Kidney epithelial cell (primary cell): ENCODE measurements at regions not wholly inside any gene's neighbourhood (a gene's known extent, or its start where the extent isn't known, plus 50 kb on each side); places are given as distances from the start of the nearest gene placed in this dataset.

Experiments
- DNase-seq: peaks from one replicate; pipeline ENCODE4 v3.0.0-alpha.2; 2010; ENCODE audit warnings: low read depth
- H3K27me3 ChIP-seq: 2 replicates; pipeline ENCODE4 v1.6.0; 2011; ENCODE audit warnings: low read length; ENCODE audit not compliant: control insufficient read depth, insufficient read depth
- H3K36me3 ChIP-seq: 2 replicates; pipeline ENCODE4 v1.5.1; 2011; ENCODE audit warnings: low read length; ENCODE audit not compliant: control insufficient read depth, insufficient read depth
- H3K4me3 ChIP-seq: 2 replicates; pipeline ENCODE4 v1.5.1; 2011; ENCODE audit warnings: low read depth, mild to moderate bottlenecking, control low read depth, low read length
- TF ChIP-seq, protein P1 (sequence below): IDR thresholded peaks from 2 replicates; pipeline ENCODE4 v1.5.1; 2011; ENCODE audit warnings: mild to moderate bottlenecking, moderate library complexity, low read length, control low read depth, inconsistent platforms; ENCODE audit not compliant: insufficient read depth, poor library complexity, severe bottlenecking

DNA sequence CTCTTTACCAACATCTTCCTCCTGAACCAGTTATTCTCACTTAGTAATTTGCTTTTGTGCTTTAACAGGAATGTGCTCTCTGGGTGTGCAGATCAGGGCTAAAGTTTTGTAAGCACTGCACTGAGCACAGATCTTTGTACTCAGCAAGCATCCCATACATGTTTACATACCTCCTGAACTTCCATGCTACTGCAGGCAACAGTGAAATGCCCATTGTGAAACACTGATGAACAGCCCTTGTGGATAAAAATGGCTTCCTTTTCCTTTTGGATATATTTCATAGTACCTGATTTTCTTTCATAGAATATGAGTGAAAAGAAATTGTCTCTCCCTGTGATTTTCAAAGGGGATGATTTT lies 855.9 kb downstream of the MCTP2 start:
- no peaks in the 10 kb centered on the region for H3K36me3 ChIP-seq
- no peak for DNase-seq
- H3K27me3 ChIP-seq, result no peaks in the 10 kb centered on the region
- TF ChIP-seq, protein P1, sequence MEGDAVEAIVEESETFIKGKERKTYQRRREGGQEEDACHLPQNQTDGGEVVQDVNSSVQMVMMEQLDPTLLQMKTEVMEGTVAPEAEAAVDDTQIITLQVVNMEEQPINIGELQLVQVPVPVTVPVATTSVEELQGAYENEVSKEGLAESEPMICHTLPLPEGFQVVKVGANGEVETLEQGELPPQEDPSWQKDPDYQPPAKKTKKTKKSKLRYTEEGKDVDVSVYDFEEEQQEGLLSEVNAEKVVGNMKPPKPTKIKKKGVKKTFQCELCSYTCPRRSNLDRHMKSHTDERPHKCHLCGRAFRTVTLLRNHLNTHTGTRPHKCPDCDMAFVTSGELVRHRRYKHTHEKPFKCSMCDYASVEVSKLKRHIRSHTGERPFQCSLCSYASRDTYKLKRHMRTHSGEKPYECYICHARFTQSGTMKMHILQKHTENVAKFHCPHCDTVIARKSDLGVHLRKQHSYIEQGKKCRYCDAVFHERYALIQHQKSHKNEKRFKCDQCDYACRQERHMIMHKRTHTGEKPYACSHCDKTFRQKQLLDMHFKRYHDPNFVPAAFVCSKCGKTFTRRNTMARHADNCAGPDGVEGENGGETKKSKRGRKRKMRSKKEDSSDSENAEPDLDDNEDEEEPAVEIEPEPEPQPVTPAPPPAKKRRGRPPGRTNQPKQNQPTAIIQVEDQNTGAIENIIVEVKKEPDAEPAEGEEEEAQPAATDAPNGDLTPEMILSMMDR, result no peak
- H3K4me3 ChIP-seq, result no peak overlapping the region

- H3K27me3 ChIP-seq, result no peaks in the 10 kb centered on the region
- no peak for DNase-seq
- H3K4me3 ChIP-seq, result no peak overlapping the region
- TF ChIP-seq, protein P1, result no peak
- H3K36me3 ChIP-seq, result no peaks in the 10 kb centered on the region
These were observed 860.1 kb downstream of the MCTP2 start for GRCh38 chr15:95091444-95091843.

DNA sequence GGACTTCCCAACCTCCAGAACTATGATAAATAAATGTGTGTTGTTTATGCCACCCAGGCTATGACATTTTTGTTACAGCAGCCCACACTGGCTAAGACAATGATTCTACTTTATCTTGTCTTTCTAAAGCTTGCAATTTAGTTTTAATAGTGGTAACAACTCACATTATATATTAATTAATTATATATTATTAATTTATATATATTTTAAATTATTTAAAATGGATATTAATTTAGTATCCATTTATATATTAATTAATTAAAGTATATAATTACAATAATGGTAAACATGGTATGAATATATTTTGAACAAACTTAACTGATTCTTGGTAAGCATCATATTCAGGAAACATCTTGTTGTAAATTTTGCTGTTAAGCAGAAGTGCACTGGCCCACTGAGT lies 863.9 kb downstream of the MCTP2 start:
- no peak overlapping the region for H3K4me3 ChIP-seq
- H3K27me3 ChIP-seq, result no peaks in the 10 kb centered on the region
- DNase-seq, result no peak
- TF ChIP-seq, protein P1, result no peak
- H3K36me3 ChIP-seq, result no peaks in the 10 kb centered on the region

- H3K4me3 ChIP-seq, result no peak overlapping the region
- no peaks in the 10 kb centered on the region for H3K36me3 ChIP-seq
- H3K27me3 ChIP-seq, result no peaks in the 10 kb centered on the region
- TF ChIP-seq, protein P1, result no peak
- no peak for DNase-seq
These were observed 865.3 kb downstream of the MCTP2 start for GRCh38 chr15:95096651-95097050.

DNA sequence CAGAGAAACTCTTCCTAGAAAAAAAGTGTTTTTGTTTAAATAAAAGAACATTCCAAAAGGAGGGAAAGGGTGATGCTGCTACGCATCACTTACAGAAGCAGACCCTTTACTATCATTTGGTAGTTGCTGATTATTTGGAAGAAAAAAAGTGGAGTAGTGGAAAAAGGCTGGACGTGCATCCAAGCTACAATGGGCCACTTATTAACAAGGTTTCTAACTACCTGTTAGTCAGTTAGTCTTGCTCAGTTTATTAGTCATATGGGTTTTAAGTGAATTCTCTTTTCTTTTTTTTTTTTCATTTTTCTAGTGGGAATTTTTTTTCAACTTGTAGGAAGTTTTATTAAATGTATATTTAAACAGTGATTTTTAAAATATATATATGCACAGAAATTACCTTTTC lies 866.0 kb downstream of the MCTP2 start:
- DNase-seq, result peak; percentile 32
- Histone ChIP-seq H3K36me3 (no peaks in the 10 kb centered on the region), H3K27me3 (no peaks in the 10 kb centered on the region), H3K4me3 (no peak overlapping the region)
- TF ChIP-seq, protein P1, result no peak

DNA sequence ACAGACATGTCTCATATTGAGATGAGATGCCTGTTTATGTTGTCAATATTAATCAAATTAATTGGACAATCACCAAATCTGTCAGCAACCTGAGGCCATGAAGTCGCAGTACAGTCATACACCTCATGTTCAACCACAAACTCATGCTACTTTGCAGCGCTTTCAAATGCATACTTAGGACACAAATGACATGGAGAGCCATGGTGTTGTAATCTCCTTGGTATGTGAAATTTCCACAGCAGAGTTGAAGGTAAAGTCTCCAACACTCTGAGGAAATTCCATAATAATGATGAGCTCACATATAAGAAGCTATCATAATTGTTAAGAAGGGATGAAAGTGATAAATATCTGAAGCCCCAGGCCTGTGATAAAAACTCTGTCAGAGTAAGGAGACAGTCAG lies 873.9 kb downstream of the MCTP2 start:
- TF ChIP-seq, protein P1, result no peak
- Histone ChIP-seq H3K4me3 (no peak overlapping the region), H3K36me3 (no peaks in the 10 kb centered on the region), H3K27me3 (no peaks in the 10 kb centered on the region)
- no peak for DNase-seq
